Hepatocyte (in vitro differentiated cells): ENCODE measurements at regions not wholly inside any gene's neighbourhood (a gene's known extent, or its start where the extent isn't known, plus 50 kb on each side); places are given as distances from the start of the nearest gene placed in this dataset.

ENCODE experiments used
- EZH2 ChIP-seq: fragments of 200-600 bp; sonication (generic); IDR thresholded peaks from 2 replicates; pipeline ENCODE4 v1.6.1; 2016; ENCODE audit warnings: antibody characterized with exemption, mild to moderate bottlenecking, borderline replicate concordance
- TF ChIP-seq, protein P1 (sequence below): fragments of 200-600 bp; sonication (generic); IDR thresholded peaks from 2 replicates; pipeline ENCODE4 v1.5.1; 2016; ENCODE audit warnings: antibody characterized with exemption, mild to moderate bottlenecking; ENCODE audit not compliant: poor library complexity

- TF ChIP-seq, protein P1, sequence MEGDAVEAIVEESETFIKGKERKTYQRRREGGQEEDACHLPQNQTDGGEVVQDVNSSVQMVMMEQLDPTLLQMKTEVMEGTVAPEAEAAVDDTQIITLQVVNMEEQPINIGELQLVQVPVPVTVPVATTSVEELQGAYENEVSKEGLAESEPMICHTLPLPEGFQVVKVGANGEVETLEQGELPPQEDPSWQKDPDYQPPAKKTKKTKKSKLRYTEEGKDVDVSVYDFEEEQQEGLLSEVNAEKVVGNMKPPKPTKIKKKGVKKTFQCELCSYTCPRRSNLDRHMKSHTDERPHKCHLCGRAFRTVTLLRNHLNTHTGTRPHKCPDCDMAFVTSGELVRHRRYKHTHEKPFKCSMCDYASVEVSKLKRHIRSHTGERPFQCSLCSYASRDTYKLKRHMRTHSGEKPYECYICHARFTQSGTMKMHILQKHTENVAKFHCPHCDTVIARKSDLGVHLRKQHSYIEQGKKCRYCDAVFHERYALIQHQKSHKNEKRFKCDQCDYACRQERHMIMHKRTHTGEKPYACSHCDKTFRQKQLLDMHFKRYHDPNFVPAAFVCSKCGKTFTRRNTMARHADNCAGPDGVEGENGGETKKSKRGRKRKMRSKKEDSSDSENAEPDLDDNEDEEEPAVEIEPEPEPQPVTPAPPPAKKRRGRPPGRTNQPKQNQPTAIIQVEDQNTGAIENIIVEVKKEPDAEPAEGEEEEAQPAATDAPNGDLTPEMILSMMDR = no peak
- TF ChIP-seq EZH2 = no peak
These were observed 280.3 kb downstream of the SPRY1 start for GRCh38 chr4:123676890-123677229.
